Activated effector memory CD4-positive, alpha-beta T cell treated with anti-CD3 and anti-CD28 coated beads, Interleukin-2, amount 50 U/mL, for 16 hours (primary cell): ENCODE measurements at regions not wholly inside any gene's neighbourhood (a gene's known extent, or its start where the extent isn't known, plus 50 kb on each side); places are given as distances from the start of the nearest gene placed in this dataset.

Source experiments
- DNase-seq: peaks from one replicate; pipeline ENCODE4 v3.0.0-alpha.2; 2020

- DNase-seq, result no peak
These were observed 89.7 kb upstream of the FAM20C start for GRCh38 chr7:102721-103120.

DNA sequence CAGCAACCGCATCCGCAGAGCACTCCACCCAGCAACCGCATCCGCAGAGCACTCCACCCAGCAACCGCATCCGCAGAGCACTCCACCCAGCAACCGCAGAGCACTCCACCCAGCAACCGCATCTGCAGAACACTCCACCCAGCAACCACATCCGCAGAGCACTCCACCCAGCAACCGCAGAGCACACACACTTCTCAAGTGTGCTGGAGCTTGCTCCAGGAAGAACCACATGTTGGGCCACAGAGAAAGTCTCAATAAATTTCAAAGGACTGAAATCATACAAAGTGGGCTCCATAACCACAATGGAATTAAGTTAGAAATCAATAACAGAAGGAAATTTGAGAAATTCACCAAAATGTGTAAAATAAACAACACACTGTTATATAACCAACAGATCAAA is 88.4 kb upstream of the FAM20C start:
- DNase-seq, result peak; percentile 59

GRCh38 chr7:105002-105401 is 87.4 kb upstream of the FAM20C start:
- no peak for DNase-seq

- DNase-seq, result no peak
These were observed 86.0 kb upstream of the FAM20C start for GRCh38 chr7:106356-106755.

DNA sequence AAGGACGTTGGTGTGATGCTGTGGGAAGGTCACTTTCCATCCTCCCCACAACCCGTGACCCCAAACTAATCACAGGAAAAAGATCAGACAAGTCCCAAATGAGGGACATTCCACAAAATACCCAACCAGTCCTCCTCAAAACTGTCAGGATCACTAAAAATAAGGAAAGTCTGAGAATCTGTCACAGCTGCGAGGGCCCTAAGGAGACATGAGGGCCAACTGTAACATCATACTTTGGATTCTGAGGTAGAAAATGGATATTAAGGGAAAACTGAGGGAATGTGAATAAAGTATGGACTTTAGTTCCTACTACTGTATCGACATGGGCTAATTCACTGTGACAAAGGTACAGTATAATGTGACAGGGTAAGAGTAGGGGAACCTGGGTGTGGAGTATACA is 85.1 kb upstream of the FAM20C start:
- DNase-seq, result no peak

DNA sequence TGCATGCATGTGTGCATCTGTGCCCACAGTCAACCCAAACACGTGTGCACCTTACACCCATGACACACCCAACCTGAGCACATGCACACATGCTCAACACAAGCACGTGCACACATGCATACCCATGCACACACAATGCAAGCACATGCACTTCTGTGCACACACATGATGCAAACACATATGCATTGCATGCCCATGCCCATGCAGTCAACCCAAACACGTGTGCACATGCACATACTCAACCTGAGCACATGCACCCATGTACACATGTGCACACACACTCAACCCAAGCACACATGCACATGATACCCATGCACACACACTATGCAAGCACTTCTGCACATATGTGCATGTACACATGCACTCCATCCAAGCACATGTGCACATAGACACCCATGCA is 84.5 kb upstream of the FAM20C start:
- DNase-seq, result no peak

DNA sequence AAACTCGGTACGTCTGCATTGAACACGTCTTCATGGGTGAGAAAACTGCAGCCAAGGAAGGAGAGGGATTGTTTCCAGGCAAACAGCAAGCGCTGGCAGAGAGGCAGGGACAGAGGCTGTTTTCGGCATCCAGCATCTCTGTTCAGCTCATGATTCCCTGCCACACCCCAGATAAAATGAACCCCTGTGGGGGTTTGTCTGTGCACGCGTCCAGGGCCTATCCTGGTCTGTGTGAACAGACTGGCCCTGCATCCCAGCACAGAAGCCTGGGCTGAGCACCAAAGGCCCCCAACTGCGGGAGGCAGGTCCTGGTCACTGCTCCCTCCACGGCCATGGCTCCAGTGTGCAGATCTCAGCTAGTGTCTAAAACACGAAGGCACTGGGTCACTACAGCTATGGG is 83.3 kb upstream of the FAM20C start:
- DNase-seq, result no peak

GRCh38 chr7:109898-110556 is 82.3 kb upstream of the FAM20C start:
- no peak for DNase-seq

DNA sequence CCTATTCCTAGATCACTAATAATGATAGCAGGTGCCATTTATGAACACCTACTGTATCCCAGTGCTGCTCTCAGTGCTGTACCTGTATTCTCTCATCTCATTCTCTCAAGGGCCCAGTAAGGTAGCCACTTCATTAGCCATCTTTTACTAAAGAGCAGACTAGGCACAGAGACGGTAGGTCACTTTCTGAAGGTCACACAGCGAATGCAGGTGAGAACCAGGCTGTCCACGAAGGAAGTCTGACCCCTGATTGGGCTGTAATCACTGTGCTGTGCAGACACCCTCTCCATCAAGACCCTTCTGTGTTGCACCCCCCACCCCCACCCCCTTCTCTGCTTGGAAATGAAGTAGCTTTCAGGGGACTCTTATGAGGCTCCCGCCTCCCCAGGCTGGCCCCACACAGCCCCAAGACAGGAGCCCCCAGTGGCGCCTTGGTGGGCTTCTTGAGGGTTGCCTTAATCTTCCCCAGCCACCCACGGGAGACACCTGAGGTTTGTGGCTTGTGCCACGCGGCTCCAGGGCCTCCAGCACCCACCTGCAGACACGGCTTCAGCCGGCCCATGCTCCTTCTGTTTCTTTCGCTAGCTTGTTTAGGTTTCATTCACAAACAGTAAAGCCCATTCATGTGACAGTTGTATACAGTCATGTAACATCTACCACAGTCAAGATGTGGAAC is 81.7 kb upstream of the FAM20C start:
- DNase-seq, result no peak

DNA sequence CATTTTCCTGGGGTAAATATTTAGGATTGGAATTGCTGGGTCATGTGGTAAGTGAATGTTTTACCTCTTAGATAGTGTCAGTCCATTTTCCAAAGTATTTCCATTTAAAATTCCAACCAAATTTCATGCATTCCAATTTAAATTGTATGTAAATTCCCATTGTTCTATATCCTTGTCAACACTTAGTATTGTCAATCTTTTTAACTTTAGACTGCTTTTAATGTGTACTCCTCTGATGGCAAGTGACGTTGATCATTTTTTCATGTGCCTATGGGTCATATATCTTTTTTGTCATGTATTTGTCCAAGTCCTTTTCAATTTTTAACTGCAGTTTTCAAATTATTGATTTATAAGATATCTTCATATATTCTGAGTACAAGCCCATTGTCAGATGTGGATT is 80.8 kb upstream of the FAM20C start:
- DNase-seq, result no peak

DNA sequence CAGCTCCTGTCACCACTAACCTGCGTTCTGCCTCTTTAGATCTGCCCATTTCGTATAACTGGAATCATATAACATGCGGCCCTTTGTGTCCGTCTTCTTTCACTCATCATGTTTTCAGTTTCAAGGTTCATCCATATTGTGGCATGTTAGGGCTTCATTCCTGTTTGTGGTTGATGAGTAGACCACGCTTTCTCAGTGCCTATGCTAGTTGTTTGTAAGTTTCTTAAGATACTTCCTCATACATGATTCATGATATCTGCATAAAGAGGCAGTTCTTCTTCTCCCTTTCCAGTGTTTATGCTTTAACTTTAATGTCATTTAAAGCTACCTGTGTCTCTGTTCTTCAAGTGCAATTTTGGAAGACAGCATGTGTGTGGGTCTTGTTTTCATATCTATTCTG is 79.5 kb upstream of the FAM20C start:
- DNase-seq, result no peak

- DNase-seq, result no peak
These were observed 77.0 kb upstream of the FAM20C start for GRCh38 chr7:115274-115911.

DNA sequence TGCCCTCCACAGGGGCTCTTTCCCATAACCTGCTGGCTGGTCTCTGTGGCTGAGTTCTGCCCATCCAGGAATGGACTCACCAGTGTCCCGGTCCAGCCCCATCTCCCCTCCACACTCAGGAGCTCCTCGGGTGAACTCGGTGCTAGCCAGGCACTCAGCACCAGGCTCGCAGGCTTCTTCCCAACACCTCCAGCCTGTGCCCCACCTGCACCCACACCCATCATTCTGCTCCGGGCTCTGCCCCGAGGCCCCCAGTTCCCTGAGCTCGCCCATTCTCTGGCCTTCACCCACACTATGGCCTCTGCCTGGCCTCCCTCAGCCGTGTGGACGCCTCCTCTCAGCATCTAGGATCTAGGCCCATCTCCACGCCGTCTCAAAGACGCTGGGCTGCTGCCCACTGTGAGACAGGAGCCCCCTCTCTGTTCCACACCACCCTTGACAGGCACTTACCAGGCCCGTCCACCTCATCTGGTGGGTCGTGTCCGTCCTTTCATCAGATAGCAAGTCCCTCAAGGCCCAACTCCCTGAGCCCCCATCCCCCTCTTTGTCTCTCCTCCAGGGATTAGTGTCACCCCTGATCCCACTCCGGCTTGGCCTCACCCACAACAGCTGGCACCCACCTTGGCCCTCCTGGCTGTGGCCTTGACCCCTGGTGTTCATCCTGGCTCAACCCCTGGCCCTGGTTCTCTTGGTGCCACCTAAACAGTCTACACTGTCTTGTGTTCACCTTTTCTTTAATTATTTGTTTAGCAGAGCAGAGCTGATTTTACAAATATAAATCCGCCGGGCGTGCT is 76.0 kb upstream of the FAM20C start:
- no peak for DNase-seq

DNA sequence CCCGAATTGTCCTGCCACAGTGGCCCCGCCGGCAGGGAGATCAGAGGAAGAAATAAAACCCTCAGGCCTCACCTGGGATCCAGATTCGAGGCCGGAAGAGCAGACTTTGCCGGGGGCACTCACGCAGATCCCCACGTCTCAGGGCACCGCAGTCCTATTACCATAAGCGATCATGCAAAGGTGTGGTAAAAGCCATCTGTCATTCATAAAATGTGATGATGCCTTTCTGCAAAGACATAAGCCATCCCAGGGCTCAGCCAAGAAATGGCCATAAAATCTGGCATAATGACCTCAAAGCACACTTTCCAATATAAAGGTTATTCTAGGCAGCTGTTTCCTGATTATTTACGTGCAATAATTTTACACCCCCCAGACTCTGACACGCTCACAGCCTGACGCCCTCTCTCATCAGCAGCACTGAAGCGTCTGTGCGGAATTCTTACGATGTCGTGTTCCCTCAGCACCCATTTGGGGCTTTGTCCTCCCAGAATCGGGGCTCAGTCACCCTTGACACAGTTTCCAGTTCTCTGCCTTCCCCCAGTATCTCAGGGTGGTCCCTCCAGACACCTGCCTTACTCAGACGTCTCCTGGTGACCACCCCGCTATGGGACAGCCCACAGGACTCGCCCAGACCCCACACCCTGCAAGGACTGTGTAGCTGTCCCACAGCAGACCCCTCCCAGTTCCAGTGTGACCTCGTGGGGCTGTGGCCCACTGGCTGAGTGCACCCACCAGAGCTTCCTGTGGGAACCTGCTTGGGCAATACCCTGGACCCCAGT is 74.3 kb upstream of the FAM20C start:
- no peak for DNase-seq

DNA sequence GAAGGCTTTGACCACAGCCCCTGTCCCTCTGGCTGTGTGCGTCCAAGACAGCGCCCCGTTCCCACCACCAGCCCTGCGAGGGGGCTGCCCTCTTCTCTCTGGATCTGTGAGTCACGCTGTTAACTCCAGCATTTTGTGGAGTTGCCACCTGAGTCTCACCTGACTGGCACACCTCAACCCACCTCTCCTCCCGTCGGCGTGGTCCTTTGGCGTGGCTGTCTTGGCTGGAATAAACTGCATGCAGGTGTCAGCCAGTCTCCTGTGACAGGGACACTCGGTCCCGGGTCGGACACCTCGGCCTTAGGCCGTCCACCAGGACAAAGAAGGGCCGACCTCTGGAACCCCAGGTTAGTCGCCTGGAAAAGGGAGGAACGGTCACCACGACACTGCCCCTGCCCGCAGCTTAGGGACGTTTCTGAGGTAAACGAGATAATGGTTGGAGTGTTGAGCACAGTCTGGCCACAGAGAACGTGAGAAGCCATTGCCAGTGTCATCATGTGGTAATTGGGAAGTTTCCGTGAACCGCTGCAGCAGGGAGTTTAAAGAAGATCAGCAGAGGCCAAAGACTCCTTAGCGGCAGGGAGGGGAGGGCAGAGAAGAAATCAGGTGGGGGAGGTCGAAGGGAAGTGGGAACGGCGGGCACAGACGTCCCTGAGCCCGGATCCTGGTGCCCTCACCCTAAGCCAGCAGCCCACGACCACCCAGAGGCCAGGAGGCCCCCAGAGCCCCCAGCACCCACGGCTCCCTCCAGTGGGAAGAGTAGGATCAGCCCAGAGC is 73.6 kb upstream of the FAM20C start:
- no peak for DNase-seq

- DNase-seq, result no peak
These were observed 72.8 kb upstream of the FAM20C start for GRCh38 chr7:119392-120163.

- no peak for DNase-seq
These were observed 72.0 kb upstream of the FAM20C start for GRCh38 chr7:120164-120991.

GRCh38 chr7:121002-121785 is 71.2 kb upstream of the FAM20C start:
- no peak for DNase-seq

GRCh38 chr7:123237-123636 is 69.1 kb upstream of the FAM20C start:
- no peak for DNase-seq
